Muscle of leg (tissue), 3 donors: ENCODE measurements at regions not wholly inside any gene's neighbourhood (a gene's known extent, or its start where the extent isn't known, plus 50 kb on each side); places are given as distances from the start of the nearest gene placed in this dataset.

ENCODE experiments used
- DNase-seq: peaks from one replicate; pipeline ENCODE4 v3.0.0; 2013
- H3K27ac ChIP-seq: one replicate; pipeline ENCODE4 v1.5.1; 2013; ENCODE audit warnings: mild to moderate bottlenecking, low read length, control low read depth
- H3K27me3 ChIP-seq: one replicate; pipeline ENCODE4 v1.6.1; 2013; ENCODE audit warnings: low read length; ENCODE audit not compliant: control insufficient read depth, insufficient read depth
- H3K36me3 ChIP-seq: one replicate; pipeline ENCODE4 v1.6.1; 2013; ENCODE audit warnings: low read length; ENCODE audit not compliant: control insufficient read depth, insufficient read depth
- H3K4me1 ChIP-seq: one replicate; pipeline ENCODE4 v1.6.1; 2013; ENCODE audit warnings: low read length; ENCODE audit not compliant: control insufficient read depth, insufficient read depth
- H3K4me3 ChIP-seq: one replicate; pipeline ENCODE4 v1.5.1; 2013; ENCODE audit warnings: low read length, control low read depth
- H3K9me3 ChIP-seq: replicated peaks from 2 replicates; pipeline ENCODE4 v1.6.1; 2013; ENCODE audit warnings: low read depth, low read length; ENCODE audit not compliant: control insufficient read depth
- WGBS: methylation state at CpG from one replicate; pipeline ENCODE4 v1.1.5; 2013; ENCODE audit warnings: missing lambda C conversion rate; ENCODE audit not compliant: insufficient coverage; 5-methylcytosine and 5-hydroxymethylcytosine counted together

DNA sequence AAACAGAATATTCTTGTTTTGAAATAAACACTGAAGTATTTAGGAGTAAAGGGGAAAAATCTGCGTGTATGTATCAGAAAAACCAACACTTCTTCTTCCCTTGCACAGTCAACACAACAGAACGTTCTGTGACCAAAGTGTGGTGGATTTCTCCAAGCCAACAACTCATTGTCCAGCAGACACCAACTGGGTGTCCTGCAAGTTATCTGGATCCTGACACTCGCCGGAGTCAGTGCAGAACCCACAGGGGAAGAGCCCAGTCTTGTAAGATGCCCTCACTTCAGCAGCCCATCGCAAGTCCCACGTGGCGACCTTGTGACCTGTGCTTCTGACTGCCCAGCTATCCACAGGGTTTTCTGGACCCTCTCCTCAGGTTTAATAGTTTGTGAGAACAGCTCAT lies 630.7 kb upstream of the ZFP42 start:
- H3K36me3 ChIP-seq = no peaks in the 10 kb centered on the region
- no peaks in the 10 kb centered on the region for H3K4me1 ChIP-seq
- H3K27me3 ChIP-seq = no peaks in the 10 kb centered on the region
- WGBS = 86% methylated on average over 3 of the region's 7 CpGs
- H3K4me3 ChIP-seq = no peak overlapping the region
- no peaks in the 10 kb centered on the region for H3K9me3 ChIP-seq
- no peak overlapping the region for H3K27ac ChIP-seq
- DNase-seq = no peak

DNA sequence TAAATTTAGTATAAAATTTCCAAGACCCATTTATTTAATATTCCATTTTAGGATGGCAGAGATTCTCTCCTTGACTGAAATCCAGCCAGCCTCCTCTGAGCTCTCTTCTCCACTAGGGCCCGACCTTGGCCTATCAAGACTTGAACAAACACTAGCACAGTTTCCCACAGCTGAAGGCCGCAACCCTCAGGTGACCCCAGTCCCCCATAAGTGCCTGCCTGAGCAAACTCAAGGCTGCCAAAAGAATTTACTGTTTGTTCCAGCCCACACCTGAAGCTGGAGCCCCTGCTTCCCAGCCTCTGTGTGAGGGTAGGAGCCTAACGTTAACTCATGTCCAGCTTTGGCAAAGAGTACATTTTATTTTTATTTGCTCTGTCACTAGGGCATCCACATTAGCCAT lies 629.0 kb upstream of the ZFP42 start:
- H3K36me3 ChIP-seq = no peaks in the 10 kb centered on the region
- H3K9me3 ChIP-seq = no peaks in the 10 kb centered on the region
- WGBS = 90% methylated on average over 2 of the region's 3 CpGs
- H3K27ac ChIP-seq = no peak overlapping the region
- DNase-seq = no peak
- no peak overlapping the region for H3K4me3 ChIP-seq
- H3K4me1 ChIP-seq = no peaks in the 10 kb centered on the region
- no peaks in the 10 kb centered on the region for H3K27me3 ChIP-seq

DNA sequence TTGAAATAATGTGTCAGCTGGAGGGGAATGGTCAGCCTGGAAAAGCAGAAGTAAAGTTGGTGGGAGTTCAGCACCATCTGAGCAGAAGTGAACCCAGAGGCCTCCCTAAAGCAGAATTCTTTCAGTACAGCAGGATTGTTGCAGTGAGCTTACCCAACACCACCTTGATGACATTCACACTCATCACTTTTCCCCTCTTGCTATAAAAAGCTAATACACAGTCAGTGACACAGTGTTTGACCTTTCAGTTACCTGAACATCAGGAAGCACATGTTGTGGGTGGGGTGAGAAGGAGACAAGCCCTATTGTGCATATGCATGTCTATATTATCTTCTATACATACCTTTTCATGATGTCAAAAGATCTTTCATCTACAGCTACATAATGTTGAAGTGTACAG lies 624.7 kb upstream of the ZFP42 start:
- H3K4me1 ChIP-seq = no peaks in the 10 kb centered on the region
- no peak for DNase-seq
- H3K4me3 ChIP-seq = no peak overlapping the region
- no peaks in the 10 kb centered on the region for H3K27me3 ChIP-seq
- no peaks in the 10 kb centered on the region for H3K36me3 ChIP-seq
- no peaks in the 10 kb centered on the region for H3K9me3 ChIP-seq
- no peak overlapping the region for H3K27ac ChIP-seq

DNA sequence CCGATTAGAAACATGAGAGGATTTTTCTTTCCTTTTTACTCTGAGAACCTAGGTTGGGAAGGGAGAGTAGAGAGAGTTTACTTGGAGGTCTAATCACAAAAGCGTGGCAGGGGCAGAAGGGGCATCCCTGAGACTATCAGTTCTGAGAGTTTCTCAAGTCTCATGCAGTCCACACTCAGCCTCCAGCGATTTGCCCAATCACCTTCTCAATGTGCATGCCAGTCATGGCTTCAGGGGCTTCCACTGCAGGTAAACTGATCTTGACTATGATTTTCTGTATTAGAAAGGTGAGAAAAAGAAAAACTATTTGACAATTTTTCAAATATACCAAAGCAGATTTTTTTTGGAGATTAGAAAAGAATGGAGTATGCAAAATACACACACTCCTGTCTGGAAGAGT lies 617.1 kb upstream of the ZFP42 start:
- Histone ChIP-seq H3K4me3 (no peak overlapping the region), H3K9me3 (no peaks in the 10 kb centered on the region), H3K36me3 (no peaks in the 10 kb centered on the region), H3K27me3 (no peaks in the 10 kb centered on the region), H3K27ac (no peak overlapping the region), H3K4me1 (no peaks in the 10 kb centered on the region)
- no peak for DNase-seq
- WGBS = no CpG with 5 or more reads among the region's 3 CpGs

DNA sequence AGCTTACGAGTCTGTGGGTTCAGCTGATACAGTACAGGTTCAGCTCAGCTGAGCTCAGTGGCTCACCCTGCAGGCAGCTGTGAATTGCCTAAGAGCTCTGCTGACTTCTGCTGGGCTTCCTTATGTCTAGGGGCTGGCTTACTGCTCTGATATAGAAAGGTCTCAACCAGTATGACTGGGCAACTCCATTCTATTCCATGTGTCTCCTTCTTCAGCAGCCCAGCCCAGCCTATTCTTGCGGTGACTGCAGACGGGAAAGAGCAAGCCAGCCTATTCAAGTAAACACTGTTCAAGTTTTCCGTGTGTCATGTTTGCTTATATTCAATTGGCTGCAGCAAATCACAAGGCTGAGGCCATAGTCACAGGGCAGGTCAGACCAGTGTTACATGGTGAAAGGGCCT lies 615.4 kb upstream of the ZFP42 start:
- H3K27me3 ChIP-seq = no peaks in the 10 kb centered on the region
- no peaks in the 10 kb centered on the region for H3K4me1 ChIP-seq
- no peak for DNase-seq
- H3K4me3 ChIP-seq = no peak overlapping the region
- H3K36me3 ChIP-seq = no peaks in the 10 kb centered on the region
- H3K27ac ChIP-seq = no peak overlapping the region
- no peaks in the 10 kb centered on the region for H3K9me3 ChIP-seq
- 87% methylated on average over 3 of the region's 4 CpGs for WGBS

DNA sequence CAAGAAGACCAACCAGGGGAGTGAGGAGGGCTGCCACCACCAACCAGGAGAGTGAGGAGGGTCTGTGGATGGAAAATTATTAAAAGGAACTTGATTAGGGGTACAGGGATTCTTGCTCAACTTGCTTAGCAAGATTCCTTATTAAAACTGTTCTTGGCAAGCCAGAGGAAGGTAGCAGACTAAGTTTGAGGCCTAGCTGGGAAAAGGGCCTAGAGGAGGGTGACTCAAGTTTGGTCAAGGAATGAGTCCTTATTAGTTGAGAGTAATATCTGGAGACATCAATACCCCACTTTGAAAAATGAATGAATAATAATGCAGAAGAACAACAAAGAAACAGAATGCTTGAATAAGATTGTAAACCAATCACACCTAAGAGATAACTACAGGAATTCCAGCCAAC lies 612.4 kb upstream of the ZFP42 start:
- H3K9me3 ChIP-seq = no peaks in the 10 kb centered on the region
- no peaks in the 10 kb centered on the region for H3K36me3 ChIP-seq
- no peak for DNase-seq
- no peak overlapping the region for H3K4me3 ChIP-seq
- H3K27ac ChIP-seq = no peak overlapping the region
- H3K4me1 ChIP-seq = no peaks in the 10 kb centered on the region
- no peaks in the 10 kb centered on the region for H3K27me3 ChIP-seq

DNA sequence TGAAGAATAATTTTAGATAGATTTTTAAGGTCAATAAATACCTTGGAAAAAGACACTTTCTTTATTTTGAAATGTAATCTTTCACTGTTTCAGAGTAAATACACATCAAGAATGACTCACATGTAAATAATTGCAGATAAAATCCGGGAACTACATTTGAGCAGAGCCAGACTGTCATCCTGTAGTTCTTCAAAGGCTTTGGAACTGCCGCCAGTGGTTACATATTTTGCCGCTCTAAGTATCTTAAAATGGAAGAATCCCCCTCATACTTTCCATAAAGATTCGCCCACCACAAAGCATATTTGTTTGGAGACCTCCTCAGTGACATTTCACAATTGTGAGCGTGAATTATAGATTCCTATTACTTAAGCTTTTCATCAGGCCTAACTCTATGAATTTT lies 607.8 kb upstream of the ZFP42 start:
- 55% methylated on average over 2 of the region's 5 CpGs for WGBS
- no peak overlapping the region for H3K4me3 ChIP-seq
- no peaks in the 10 kb centered on the region for H3K36me3 ChIP-seq

DNA sequence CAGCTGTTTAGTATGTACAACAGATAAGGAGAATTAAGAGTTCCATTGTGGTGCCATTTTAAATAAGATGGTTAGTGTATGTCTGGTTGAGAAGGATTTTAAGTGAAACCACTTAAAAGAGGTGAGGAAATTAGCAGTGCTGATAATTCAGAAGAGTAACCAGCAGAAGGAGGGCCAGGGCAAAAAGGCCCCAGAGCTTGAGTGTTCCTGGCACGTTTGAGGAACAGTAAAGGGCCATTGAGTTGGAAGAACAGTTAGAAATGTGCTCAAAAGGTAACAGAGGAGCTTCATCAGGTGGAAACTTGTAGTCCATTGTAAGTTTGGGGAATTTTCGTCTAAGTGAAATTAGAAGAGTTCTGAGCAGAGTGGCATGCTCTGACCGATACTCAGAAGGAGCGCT lies 606.2 kb upstream of the ZFP42 start:
- Histone ChIP-seq H3K4me3 (no peak overlapping the region), H3K36me3 (no peaks in the 10 kb centered on the region), H3K27me3 (no peaks in the 10 kb centered on the region), H3K4me1 (no peaks in the 10 kb centered on the region), H3K9me3 (no peaks in the 10 kb centered on the region), H3K27ac (no peak overlapping the region)
- no peak for DNase-seq
- WGBS = 80% methylated on average over 4 of the region's 4 CpGs

More for the DNA sequence above, 607.8 kb upstream of the ZFP42 start:
- Histone ChIP-seq H3K4me1 (no peaks in the 10 kb centered on the region), H3K27ac (no peak overlapping the region), H3K27me3 (no peaks in the 10 kb centered on the region), H3K9me3 (no peaks in the 10 kb centered on the region)
- DNase-seq = no peak

DNA sequence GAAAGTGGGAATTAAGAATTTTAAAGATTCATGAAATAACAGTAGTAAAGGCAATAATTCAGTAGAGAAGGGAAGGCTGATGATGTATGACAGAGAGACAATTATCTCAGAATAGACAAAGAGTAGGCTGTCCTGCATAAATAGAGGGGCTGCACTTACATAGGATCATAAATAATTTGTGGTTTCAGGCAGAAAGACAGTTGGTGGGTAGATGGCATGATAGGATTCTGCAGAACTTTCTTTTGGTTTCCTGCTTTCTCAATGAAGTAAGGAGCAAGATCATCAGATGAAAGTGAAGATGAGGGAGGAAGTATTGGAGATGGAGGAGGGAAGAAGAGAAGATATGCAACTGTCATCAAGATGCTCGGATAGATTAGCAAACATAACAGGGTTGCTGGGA lies 604.9 kb upstream of the ZFP42 start:
- Histone ChIP-seq H3K36me3 (no peaks in the 10 kb centered on the region), H3K4me1 (no peaks in the 10 kb centered on the region), H3K27ac (no peak overlapping the region), H3K4me3 (no peak overlapping the region), H3K9me3 (no peaks in the 10 kb centered on the region), H3K27me3 (no peaks in the 10 kb centered on the region)
- no peak for DNase-seq
- no CpG with 5 or more reads among the region's 1 CpG for WGBS

DNA sequence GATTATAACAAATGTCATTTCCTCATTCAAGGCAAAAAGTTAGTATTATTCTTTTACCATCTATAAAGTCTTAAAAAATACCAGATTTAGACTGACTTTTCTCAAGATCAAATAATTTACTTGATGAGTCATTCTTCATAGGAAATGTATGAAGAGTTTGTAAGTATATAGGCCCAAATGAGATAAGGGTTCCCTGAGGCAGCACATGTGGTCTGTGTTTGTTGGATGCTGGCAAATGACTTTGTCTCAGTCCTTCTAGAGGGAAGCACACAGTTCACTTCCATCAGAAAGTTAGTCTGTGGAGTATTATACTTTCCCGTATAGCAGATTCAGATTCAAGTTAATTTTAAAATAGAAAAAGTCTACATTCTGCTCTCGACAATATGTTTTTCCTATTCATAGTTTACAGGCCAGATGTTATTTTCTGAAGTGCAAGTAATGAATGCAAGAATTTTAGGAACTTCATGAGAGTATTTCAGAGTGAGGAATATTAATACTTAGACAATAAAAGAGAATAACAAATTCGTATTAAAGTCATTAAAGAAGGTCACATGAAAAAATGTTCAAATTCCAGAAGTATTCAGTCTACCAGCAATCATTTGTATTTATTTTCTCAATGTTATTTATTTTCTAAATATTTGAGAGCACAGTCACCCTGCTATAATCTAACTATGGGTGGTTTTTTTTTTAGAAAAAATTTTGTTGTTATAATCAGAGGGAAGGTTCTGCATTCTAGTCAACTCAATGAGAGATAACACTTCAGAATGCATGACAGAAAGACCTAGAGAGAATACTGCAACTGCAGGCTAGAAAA lies 601.8 kb upstream of the ZFP42 start:
- DNase-seq = peak; percentile 11
- Histone ChIP-seq H3K9me3 (no peaks in the 10 kb centered on the region), H3K4me3 (no peak overlapping the region), H3K4me1 (no peaks in the 10 kb centered on the region), H3K27ac (no peak overlapping the region), H3K36me3 (no peaks in the 10 kb centered on the region), H3K27me3 (no peaks in the 10 kb centered on the region)
- WGBS = no CpG with 5 or more reads among the region's 3 CpGs

DNA sequence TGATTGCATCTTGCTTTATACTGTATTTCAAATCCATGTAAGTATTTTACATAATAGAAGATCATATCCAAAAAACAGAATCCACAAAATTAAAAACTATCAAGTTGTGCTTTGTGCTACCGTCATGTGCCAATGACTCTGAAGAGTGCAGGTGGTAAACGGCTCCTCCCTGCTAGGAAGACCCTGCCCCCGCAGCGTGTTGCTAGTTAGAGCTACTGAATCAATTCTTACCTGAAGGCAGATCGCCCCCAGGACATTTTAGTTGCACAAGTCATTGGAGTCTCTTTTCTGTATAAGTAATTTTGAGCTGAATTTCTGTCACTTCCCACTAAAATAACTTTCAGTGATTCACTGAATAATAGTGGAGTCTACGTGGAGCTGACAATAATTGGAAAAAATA lies 599.5 kb upstream of the ZFP42 start:
- Histone ChIP-seq H3K36me3 (no peaks in the 10 kb centered on the region), H3K27me3 (no peaks in the 10 kb centered on the region), H3K27ac (no peak overlapping the region), H3K9me3 (no peaks in the 10 kb centered on the region), H3K4me1 (no peaks in the 10 kb centered on the region), H3K4me3 (no peak overlapping the region)
- DNase-seq = no peak
- WGBS = 100% methylated on average over 4 of the region's 6 CpGs
